Vagina (tissue), 2 donors: ENCODE measurements at regions not wholly inside any gene's neighbourhood (a gene's known extent, or its start where the extent isn't known, plus 50 kb on each side); places are given as distances from the start of the nearest gene placed in this dataset.

ENCODE experiments used
- DNase-seq, 2 donors: peaks; one replicate each; pipeline ENCODE4 v3.0.0-alpha.2; 2017; ENCODE audit errors: extremely low spot score in 2 of 2
- H3K27ac ChIP-seq: fragments of 200-600 bp; sonication (generic); one replicate; pipeline ENCODE4 v1.5.1; 2019
- H3K27me3 ChIP-seq: fragments of 200-600 bp; sonication (generic); one replicate; pipeline ENCODE4 v1.5.1; 2019
- H3K36me3 ChIP-seq, 2 donors: fragments of 200-600 bp; sonication (generic); one replicate each; pipeline ENCODE4 v1.5.1; 2017 to 2019
- H3K4me1 ChIP-seq: fragments of 200-600 bp; sonication (generic); one replicate; pipeline ENCODE4 v1.5.1; 2019
- H3K4me3 ChIP-seq, 2 donors: fragments of 200-600 bp; sonication (generic); 1 replicate in 1 of 2; 2 replicates in 1 of 2; pipeline ENCODE4 v1.5.1; 2016 to 2019
- H3K9me3 ChIP-seq: fragments of 200-600 bp; sonication (generic); one replicate; pipeline ENCODE4 v1.5.1; 2019
- POLR2A ChIP-seq, 2 donors: fragments of 450-650 bp; IDR thresholded peaks; one replicate each; pipeline ENCODE4 v1.6.1; 2017; ENCODE audit warnings: antibody characterized with exemption in 2 of 2, mild to moderate bottlenecking in 2 of 2, moderate library complexity in 2 of 2
- POLR2AphosphoS5 ChIP-seq, 2 donors: sonication (generic); formaldehyde crosslinking; IDR thresholded peaks; one replicate each; pipeline ENCODE4 v1.9.0; 2017; ENCODE audit warnings: antibody characterized with exemption in 2 of 2, mild to moderate bottlenecking in 2 of 2, low read depth in 1 of 2; ENCODE audit not compliant: insufficient read depth in 1 of 2
- intact Hi-C: fragments of 100-400 bp; cut with DNase I; formaldehyde crosslinking; loops from one replicate; pipeline ENCODE4 v1.15.1; 2023
- TF ChIP-seq, protein P1 (sequence below), 3 experiments: fragments of 450-650 bp in 2 of 3; fragments of 200-600 bp in 1 of 3; sonication (generic) in 1 of 3; IDR thresholded peaks; one replicate each; pipeline ENCODE4 v1.5.1; 2017 to 2019; ENCODE audit warnings: antibody characterized with exemption in 3 of 3, mild to moderate bottlenecking in 2 of 3, moderate library complexity in 2 of 3

DNA sequence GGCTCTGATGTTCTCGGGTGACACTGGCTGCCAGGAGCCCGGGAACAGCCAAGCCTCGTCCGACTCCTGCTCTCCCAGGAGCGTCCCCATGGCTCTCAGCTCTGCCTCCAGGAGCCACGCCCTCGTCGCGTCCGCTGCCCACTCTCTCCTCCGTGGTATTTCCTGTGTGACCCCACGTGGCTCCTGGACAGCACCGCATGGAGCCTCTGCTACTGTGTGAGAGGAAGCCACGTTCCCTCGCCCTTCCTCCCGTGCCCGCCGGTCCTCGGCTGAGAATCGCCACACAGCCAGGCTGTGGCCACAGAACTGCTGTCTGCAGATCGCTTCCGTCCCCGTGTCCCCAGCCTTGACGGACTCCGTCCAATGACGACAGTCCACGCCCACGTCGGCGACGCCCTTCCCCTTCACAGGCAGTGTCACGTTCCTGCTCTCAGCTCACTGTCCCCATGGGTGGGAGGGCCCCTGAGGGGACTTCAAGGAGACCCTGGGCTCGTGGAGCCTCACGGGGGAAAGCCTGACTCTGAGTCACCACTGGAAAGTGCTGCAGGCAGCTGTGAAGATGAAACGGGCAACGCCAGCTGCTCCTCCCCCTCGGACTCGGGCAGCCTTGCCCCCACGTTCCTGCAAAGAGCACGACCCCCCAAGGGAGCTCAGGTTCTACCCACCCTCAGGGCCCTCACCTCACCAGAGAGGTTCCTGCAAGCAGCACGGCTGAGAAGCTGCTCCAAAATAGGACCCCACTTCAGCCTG is 458.5 kb downstream of the BRD1 start:
- Histone ChIP-seq H3K27ac (no peak overlapping the region), H3K4me3 (no peak overlapping the region), H3K9me3 (no peaks in the 10 kb centered on the region), H3K36me3 (no peaks in the 10 kb centered on the region), H3K4me1 (no peaks in the 10 kb centered on the region), H3K27me3 (no peaks in the 10 kb centered on the region)
- peak; percentile 34 to 92 for DNase-seq
- intact Hi-C loops: no loop called here
- TF ChIP-seq, protein P1, sequence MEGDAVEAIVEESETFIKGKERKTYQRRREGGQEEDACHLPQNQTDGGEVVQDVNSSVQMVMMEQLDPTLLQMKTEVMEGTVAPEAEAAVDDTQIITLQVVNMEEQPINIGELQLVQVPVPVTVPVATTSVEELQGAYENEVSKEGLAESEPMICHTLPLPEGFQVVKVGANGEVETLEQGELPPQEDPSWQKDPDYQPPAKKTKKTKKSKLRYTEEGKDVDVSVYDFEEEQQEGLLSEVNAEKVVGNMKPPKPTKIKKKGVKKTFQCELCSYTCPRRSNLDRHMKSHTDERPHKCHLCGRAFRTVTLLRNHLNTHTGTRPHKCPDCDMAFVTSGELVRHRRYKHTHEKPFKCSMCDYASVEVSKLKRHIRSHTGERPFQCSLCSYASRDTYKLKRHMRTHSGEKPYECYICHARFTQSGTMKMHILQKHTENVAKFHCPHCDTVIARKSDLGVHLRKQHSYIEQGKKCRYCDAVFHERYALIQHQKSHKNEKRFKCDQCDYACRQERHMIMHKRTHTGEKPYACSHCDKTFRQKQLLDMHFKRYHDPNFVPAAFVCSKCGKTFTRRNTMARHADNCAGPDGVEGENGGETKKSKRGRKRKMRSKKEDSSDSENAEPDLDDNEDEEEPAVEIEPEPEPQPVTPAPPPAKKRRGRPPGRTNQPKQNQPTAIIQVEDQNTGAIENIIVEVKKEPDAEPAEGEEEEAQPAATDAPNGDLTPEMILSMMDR (IDR thresholded peaks at IDR 0.05): no peak
- TF ChIP-seq POLR2AphosphoS5 (IDR thresholded peaks at IDR 0.05; ENCODE audit: insufficient read depth in 1 of 2, low read depth in 1 of 2) (no peak), POLR2A (IDR thresholded peaks at IDR 0.05) (no peak)

DNA sequence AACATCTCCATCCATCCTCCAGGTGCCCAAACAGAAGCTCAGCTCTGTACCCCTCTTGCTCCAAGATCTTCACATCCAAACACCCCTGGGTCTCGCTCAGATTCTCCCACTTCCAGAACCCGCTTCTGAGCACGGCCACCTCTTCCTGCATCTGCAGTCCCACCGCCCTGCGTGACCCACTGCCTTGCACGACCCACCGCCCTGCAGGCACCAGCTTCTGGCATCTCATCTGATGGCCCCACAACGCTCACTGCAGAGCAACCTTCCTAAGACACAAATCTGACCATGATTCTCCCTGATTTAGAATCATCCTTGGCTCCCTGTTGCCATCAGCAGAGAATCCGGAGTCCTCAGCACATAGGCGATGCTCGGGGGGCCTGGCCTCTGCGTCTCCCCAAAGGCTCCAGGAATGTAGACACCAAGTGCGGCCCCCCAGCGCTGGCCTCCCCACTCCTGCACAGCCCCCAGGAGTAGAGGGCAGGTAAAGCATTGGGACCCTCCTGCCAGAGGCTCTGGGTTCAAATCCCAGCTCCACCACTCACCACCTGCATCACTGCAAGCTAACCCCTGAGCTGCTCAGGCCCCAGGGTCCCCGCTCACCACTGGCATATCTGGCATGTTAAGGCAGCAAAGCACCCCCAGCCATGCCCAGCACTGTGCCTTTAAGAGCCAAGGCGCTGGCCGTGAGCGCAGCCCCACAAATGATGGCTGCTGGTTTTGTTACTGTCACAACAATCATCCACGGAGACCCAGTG is 459.3 kb downstream of the BRD1 start:
- no peak overlapping the region for H3K4me3 ChIP-seq
- no peaks in the 10 kb centered on the region for H3K9me3 ChIP-seq
- H3K4me1 ChIP-seq: no peaks in the 10 kb centered on the region
- TF ChIP-seq, protein P1 (IDR thresholded peaks at IDR 0.05): no peak
- TF ChIP-seq POLR2AphosphoS5 (IDR thresholded peaks at IDR 0.05; ENCODE audit: insufficient read depth in 1 of 2, low read depth in 1 of 2) (no peak), POLR2A (IDR thresholded peaks at IDR 0.05) (no peak)
- no peak overlapping the region for H3K27ac ChIP-seq
- intact Hi-C loops: no loop called here
- H3K36me3 ChIP-seq: no peaks in the 10 kb centered on the region
- H3K27me3 ChIP-seq: no peaks in the 10 kb centered on the region
- peak in 1 of 2 donors; percentile 85 for DNase-seq

DNA sequence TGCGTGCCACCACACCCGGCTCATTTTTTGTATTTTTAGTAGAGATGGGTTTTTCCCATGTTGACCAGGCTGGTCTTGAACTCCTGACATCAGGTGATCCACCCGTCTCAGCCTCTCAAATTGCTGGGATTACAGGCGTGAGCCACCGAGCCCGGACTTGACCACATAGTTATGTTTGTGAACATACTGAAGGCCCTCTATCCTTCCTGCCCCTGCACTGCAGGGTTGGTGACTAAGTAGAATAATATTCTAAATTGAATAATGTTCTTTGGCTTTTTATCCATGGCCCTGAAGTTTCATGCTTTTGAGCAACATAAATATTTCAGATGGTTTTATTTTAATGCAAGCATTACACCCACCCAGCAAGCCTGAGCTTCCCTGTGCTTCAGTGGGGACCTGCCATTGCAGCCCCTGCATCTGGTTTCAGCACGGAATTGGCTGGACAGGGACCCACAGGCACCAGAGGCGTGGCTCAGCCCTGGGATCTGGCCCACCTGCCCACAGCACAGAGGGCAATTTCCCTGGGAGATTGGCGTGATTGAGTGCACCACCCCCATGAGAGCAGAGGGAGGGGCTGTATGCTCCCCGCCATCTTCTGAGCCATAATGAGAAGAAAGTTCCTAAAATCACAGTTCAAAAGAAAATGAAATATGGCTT is 460.5 kb downstream of the BRD1 start:
- Histone ChIP-seq H3K4me3 (no peak overlapping the region), H3K4me1 (no peaks in the 10 kb centered on the region), H3K27me3 (no peaks in the 10 kb centered on the region), H3K27ac (no peak overlapping the region), H3K36me3 (no peaks in the 10 kb centered on the region), H3K9me3 (no peaks in the 10 kb centered on the region)
- intact Hi-C loops: no loop called here
- no peak for DNase-seq
- no peak for TF ChIP-seq POLR2A (IDR thresholded peaks at IDR 0.05)

DNA sequence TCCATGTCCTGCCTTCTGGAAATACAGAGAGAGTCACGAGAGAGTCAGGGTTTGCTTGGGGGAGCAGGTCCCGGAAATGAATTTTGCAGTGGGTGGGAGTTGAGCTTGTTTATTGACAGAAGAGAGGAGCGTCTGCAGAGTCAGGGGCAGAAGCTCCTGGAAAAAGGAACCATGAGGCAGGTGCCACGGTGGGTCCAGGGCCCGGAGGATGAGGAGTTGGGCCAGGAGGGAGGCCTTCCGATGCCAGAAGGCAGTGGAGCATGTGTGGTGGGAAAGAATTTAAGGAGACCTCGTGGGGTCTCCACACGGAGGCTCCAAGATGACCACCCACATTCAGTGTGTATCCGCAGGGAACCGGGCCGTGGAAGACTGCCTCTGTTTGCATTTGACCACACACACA is 461.2 kb downstream of the BRD1 start:
- H3K27ac ChIP-seq: no peak overlapping the region
- no peaks in the 10 kb centered on the region for H3K36me3 ChIP-seq
- intact Hi-C loops: no loop called here
- H3K9me3 ChIP-seq: no peaks in the 10 kb centered on the region
- no peaks in the 10 kb centered on the region for H3K4me1 ChIP-seq
- DNase-seq: peak; percentile 22 to 67
- H3K27me3 ChIP-seq: no peaks in the 10 kb centered on the region
- no peak for TF ChIP-seq POLR2AphosphoS5 (IDR thresholded peaks at IDR 0.05; ENCODE audit: insufficient read depth in 1 of 2, low read depth in 1 of 2)
- TF ChIP-seq, protein P1 (IDR thresholded peaks at IDR 0.05): no peak
- TF ChIP-seq POLR2A (IDR thresholded peaks at IDR 0.05): no peak
- no peak overlapping the region for H3K4me3 ChIP-seq

DNA sequence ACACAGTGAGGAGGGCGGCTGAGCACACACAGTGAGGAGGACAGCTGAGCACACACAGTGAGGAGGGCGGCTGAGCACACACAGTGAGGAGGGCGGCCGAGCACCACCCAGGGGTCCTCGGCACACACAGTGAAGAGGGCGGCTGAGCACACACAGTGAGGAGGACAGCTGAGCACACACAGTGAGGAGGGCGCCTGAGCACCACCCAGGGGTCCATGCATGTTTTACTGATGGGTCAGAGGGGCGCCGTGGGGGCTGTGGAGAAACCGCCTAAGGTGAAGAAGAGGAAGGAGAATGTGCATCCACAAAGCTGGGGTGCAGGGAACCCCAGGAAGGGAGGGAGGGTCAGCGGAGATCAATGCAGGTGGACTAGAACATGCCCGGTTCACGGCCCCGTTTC is 461.8 kb downstream of the BRD1 start:
- Histone ChIP-seq H3K4me3 (no peak overlapping the region), H3K27me3 (no peaks in the 10 kb centered on the region)
- intact Hi-C loops: no loop called here

More for the DNA sequence above, 461.8 kb downstream of the BRD1 start:
- no peak overlapping the region for H3K27ac ChIP-seq
- H3K36me3 ChIP-seq: no peaks in the 10 kb centered on the region
- DNase-seq: peak; percentile 42 to 64
- no peaks in the 10 kb centered on the region for H3K9me3 ChIP-seq
- TF ChIP-seq, protein P1 (IDR thresholded peaks at IDR 0.05): no peak
- TF ChIP-seq POLR2AphosphoS5 (IDR thresholded peaks at IDR 0.05; ENCODE audit: insufficient read depth in 1 of 2, low read depth in 1 of 2) (no peak), POLR2A (IDR thresholded peaks at IDR 0.05) (no peak)
- no peaks in the 10 kb centered on the region for H3K4me1 ChIP-seq
